Liver (tissue), 3 donors: ENCODE measurements at regions not wholly inside any gene's neighbourhood (a gene's known extent, or its start where the extent isn't known, plus 50 kb on each side); places are given as distances from the start of the nearest gene placed in this dataset.

ENCODE experiments used
- CTCF ChIP-seq: fragments of 150-350 bp; IDR thresholded peaks from 2 replicates; pipeline ENCODE4 v1.5.1; 2017; ENCODE audit warnings: improper control_type of control experiment, low read depth, low read length; ENCODE audit not compliant: missing input control
- RXRA ChIP-seq, 2 donors: IDR thresholded peaks; 2 replicates each; pipeline ENCODE4 v1.6.1; 2017 to 2018; ENCODE audit warnings: antibody characterized with exemption in 2 of 2, mild to moderate bottlenecking in 1 of 2
- TAF1 ChIP-seq: conservative IDR thresholded peaks from 2 replicates; pipeline ENCODE4 v1.6.1; 2016; ENCODE audit warnings: antibody characterized with exemption, mild to moderate bottlenecking
- YY1 ChIP-seq: IDR thresholded peaks from 2 replicates; pipeline ENCODE4 v1.6.1; 2016; ENCODE audit warnings: antibody characterized with exemption, mild to moderate bottlenecking
- ZBTB33 ChIP-seq: IDR thresholded peaks from 2 replicates; pipeline ENCODE4 v1.6.1; 2016; ENCODE audit warnings: antibody characterized with exemption
- donor health status: healthy.
- donor health status: healthy.

GRCh38 chrY:8020540-8020939, 1109.0 kb upstream of the AMELY start:
- TF ChIP-seq YY1 (no peak), TAF1 (no peak), CTCF (no peak), ZBTB33 (no peak), RXRA (IDR thresholded peaks at IDR 0.05) (no peak)
